ENCODE measurements at regions not wholly inside any gene's neighbourhood (a gene's known extent, or its start where the extent isn't known, plus 50 kb on each side); places are given as distances from the start of the nearest gene placed in this dataset.

GRCh38 chr5:3036041-3036788 lies 284.7 kb upstream of the IRX2 start:
- no peaks in the 10 kb centered on the region for H3K9me3 Mint-ChIP-seq
- no peak overlapping the region for H3K4me2 ChIP-seq
- peaks cover 16% of the 10 kb centered on the region for H3K4me1 Mint-ChIP-seq
- 0 out of 2 replicates have a peak, but pooled peaks cover 6% of the 10 kb centered on the region for H3K9me2 ChIP-seq (ENCODE audit: insufficient read depth)
- H4K20me1 ChIP-seq (replicated peaks; ENCODE audit: insufficient read depth), result no peaks in the 10 kb centered on the region
- H3K4me3 Mint-ChIP-seq, result no peak overlapping the region
- H3K27me3 Mint-ChIP-seq (ENCODE audit: insufficient read depth, low read depth, poor library complexity), result no peaks in the 10 kb centered on the region
- no peak overlapping the region for H3K4me3 ChIP-seq
- H3K79me2 ChIP-seq (replicated peaks; ENCODE audit: insufficient read depth), result no peaks in the 10 kb centered on the region
- H3F3A ChIP-seq (replicated peaks; ENCODE audit: low read depth), result no peaks in the 10 kb centered on the region
- TF ChIP-seq EZH2phosphoT487 (IDR thresholded peaks at IDR 0.05; ENCODE audit: unreplicated experiment) (no peak), ZNF114 (CRISPR knock-in tag; IDR thresholded peaks at IDR 0.05) (no peak), ZNF462 (CRISPR knock-in tag; IDR thresholded peaks at IDR 0.05) (no peak), CREB1 (CRISPR knock-in tag; IDR thresholded peaks at IDR 0.05; ENCODE audit: low read depth) (no peak), ETS1 (IDR thresholded peaks at IDR 0.05) (no peak), POLR2AphosphoS5 (IDR thresholded peaks at IDR 0.05; ENCODE audit: low read depth) (no peak), CTCF (conservative IDR thresholded peaks at IDR 0.05; ENCODE audit: low read depth in 2 of 2) (no peak), REST (IDR thresholded peaks at IDR 0.05; ENCODE audit: unreplicated experiment) (no peak), JUNB (IDR thresholded peaks at IDR 0.05; ENCODE audit: unreplicated experiment) (no peak)
- DNase-seq (ENCODE audit: low spot score) (no peak), ATAC-seq (no peak)
- no peaks in the 10 kb centered on the region for H3K36me3 ChIP-seq (ENCODE audit: insufficient read depth)
- no peaks in the 10 kb centered on the region for H3K36me3 Mint-ChIP-seq (ENCODE audit: low read depth)
- H3K4me1 ChIP-seq (ENCODE audit: insufficient read depth), result no peaks in the 10 kb centered on the region
- H3K27ac ChIP-seq (ENCODE audit: low read depth), result no peak overlapping the region
- H2AFZ ChIP-seq, result no peak overlapping the region
- H3K27me3 ChIP-seq (ENCODE audit: insufficient read depth), result no peaks in the 10 kb centered on the region
- H3K27ac Mint-ChIP-seq, result no peak overlapping the region
